ENCODE measurements at regions not wholly inside any gene's neighbourhood (a gene's known extent, or its start where the extent isn't known, plus 50 kb on each side); places are given as distances from the start of the nearest gene placed in this dataset.

GRCh38 chr20:61045091-61045490 is 207.0 kb upstream of the CDH4 start:
- DNase-seq (ENCODE audit: low spot score): no peak
- no peak for TF ChIP-seq CTCF (IDR thresholded peaks at IDR 0.05)
- ATAC-seq (ENCODE audit: low FRiP score): no peak

- DNase-seq (ENCODE audit: low spot score) (no peak), ATAC-seq (ENCODE audit: low FRiP score) (no peak)
- no peak for TF ChIP-seq CTCF (IDR thresholded peaks at IDR 0.05)
Observed at GRCh38 chr20:61045876-61046585, 206.0 kb upstream of the CDH4 start.

- ATAC-seq (ENCODE audit: low FRiP score): no peak
- DNase-seq (ENCODE audit: low spot score): no peak
- no peak for TF ChIP-seq CTCF (IDR thresholded peaks at IDR 0.05)
Observed at GRCh38 chr20:61046721-61047351, 205.2 kb upstream of the CDH4 start.

GRCh38 chr20:61047515-61047914 is 204.5 kb upstream of the CDH4 start:
- DNase-seq (ENCODE audit: low spot score): no peak

GRCh38 chr20:61048302-61048701 is 203.8 kb upstream of the CDH4 start:
- TF ChIP-seq CTCF (IDR thresholded peaks at IDR 0.05): no peak
- DNase-seq (ENCODE audit: low spot score) (no peak), ATAC-seq (ENCODE audit: low FRiP score) (no peak)

More at GRCh38 chr20:61047515-61047914, 204.5 kb upstream of the CDH4 start:
- TF ChIP-seq CTCF (IDR thresholded peaks at IDR 0.05): no peak
- ATAC-seq (ENCODE audit: low FRiP score): no peak

- ATAC-seq (ENCODE audit: low FRiP score): no peak
- no peak for DNase-seq (ENCODE audit: low spot score)
- no peak for TF ChIP-seq CTCF (IDR thresholded peaks at IDR 0.05)
Observed at GRCh38 chr20:61049684-61050083, 202.4 kb upstream of the CDH4 start.

GRCh38 chr20:61050336-61050890 is 201.6 kb upstream of the CDH4 start:
- ATAC-seq (ENCODE audit: low FRiP score): no peak
- no peak for DNase-seq (ENCODE audit: low spot score)
- TF ChIP-seq CTCF (IDR thresholded peaks at IDR 0.05): no peak
